Effector memory CD8-positive, alpha-beta T cell (primary cell): ENCODE measurements at regions not wholly inside any gene's neighbourhood (a gene's known extent, or its start where the extent isn't known, plus 50 kb on each side); places are given as distances from the start of the nearest gene placed in this dataset.

Experiments
- ATAC-seq: fragments of 150-1000 bp; cut with Tn5 transposase; replicated peaks from 2 replicates; pipeline ENCODE4 v1.10.0; 2021; ENCODE audit warnings: mild to moderate bottlenecking, moderate library complexity
- DNase-seq, 3 experiments: peaks; one replicate each; pipeline ENCODE4 v3.0.0; 2021
- H3K27ac Mint-ChIP-seq, 2 donors: one replicate each; pipeline ENCODE4 v1.8.0; 2022; ENCODE audit warnings: mild to moderate bottlenecking in 2 of 2, mixed read lengths in 2 of 2, moderate library complexity in 2 of 2
- H3K27me3 Mint-ChIP-seq, 2 donors: one replicate each; pipeline ENCODE4 v1.8.0; 2022; ENCODE audit warnings: mixed read lengths in 2 of 2
- H3K36me3 Mint-ChIP-seq: one replicate; pipeline ENCODE4 v1.8.0; 2022; ENCODE audit warnings: mild to moderate bottlenecking, moderate library complexity, mixed read lengths; ENCODE audit not compliant: insufficient read depth
- H3K4me1 Mint-ChIP-seq, 2 donors: one replicate each; pipeline ENCODE4 v1.8.0; 2022; ENCODE audit warnings: low read depth in 2 of 2, mixed read lengths in 2 of 2
- H3K4me3 Mint-ChIP-seq, 2 donors: one replicate each; pipeline ENCODE4 v1.8.0; 2022; ENCODE audit warnings: mild to moderate bottlenecking in 2 of 2, mixed read lengths in 2 of 2, moderate library complexity in 2 of 2
- H3K9me3 Mint-ChIP-seq, 2 donors: one replicate each; pipeline ENCODE4 v1.8.0; 2022; ENCODE audit warnings: mixed read lengths in 2 of 2

DNA sequence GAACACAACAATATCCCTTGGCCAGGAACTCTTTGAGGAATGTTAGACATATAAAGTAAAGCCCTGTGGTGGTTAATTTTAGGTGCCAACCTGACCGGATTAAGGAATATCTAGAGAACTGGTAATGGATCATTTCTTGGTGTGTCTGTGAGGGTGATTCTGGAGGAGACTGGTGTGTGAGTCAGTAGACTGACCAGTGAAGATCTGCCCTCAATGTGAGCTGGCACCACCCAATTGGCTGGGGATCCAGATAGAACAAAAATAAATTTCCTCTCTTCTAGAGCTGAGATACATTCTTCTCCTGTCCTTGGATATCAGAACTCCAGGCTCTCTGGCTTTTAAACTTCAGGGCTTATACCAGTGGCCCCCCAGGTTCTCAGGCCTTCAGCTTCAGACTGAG, 56.2 kb upstream of the TNPO1 start:
- Mint-ChIP-seq H3K36me3 (no peaks in the 10 kb centered on the region), H3K27me3 (peaks cover 30 to 71% of the 10 kb centered on the region in 2 donors), H3K9me3 (no peaks in the 10 kb centered on the region), H3K27ac (no peak overlapping the region), H3K4me1 (no peaks in the 10 kb centered on the region), H3K4me3 (no peak overlapping the region)
- ATAC-seq, result no peak
- no peak for DNase-seq

- Mint-ChIP-seq H3K9me3 (no peaks in the 10 kb centered on the region), H3K27ac (no peak overlapping the region), H3K4me1 (no peaks in the 10 kb centered on the region), H3K27me3 (peaks cover 11 to 19% of the 10 kb centered on the region in 2 donors), H3K4me3 (no peak overlapping the region), H3K36me3 (no peaks in the 10 kb centered on the region)
- ATAC-seq, result no peak
- DNase-seq, result no peak
Observed at GRCh38 chr5:72752909-72753308, 63.6 kb upstream of the TNPO1 start.

- Mint-ChIP-seq H3K27ac (no peak overlapping the region), H3K36me3 (no peaks in the 10 kb centered on the region), H3K4me1 (no peaks in the 10 kb centered on the region), H3K27me3 (peaks cover 0 to 19% of the 10 kb centered on the region in 2 donors), H3K9me3 (no peaks in the 10 kb centered on the region), H3K4me3 (no peak overlapping the region)
- ATAC-seq (no peak), DNase-seq (no peak)
Observed at GRCh38 chr5:72749362-72749997, 67.0 kb upstream of the TNPO1 start.

- no peak overlapping the region for H3K27ac Mint-ChIP-seq
- H3K4me1 Mint-ChIP-seq, result no peaks in the 10 kb centered on the region
- no peak overlapping the region for H3K4me3 Mint-ChIP-seq
- ATAC-seq, result no peak
- no peaks in the 10 kb centered on the region for H3K36me3 Mint-ChIP-seq
- no peak for DNase-seq
- H3K27me3 Mint-ChIP-seq, result peaks cover 13 to 28% of the 10 kb centered on the region in 2 donors
- H3K9me3 Mint-ChIP-seq, result no peaks in the 10 kb centered on the region
Observed at GRCh38 chr5:72747826-72748225, 68.6 kb upstream of the TNPO1 start.

DNA sequence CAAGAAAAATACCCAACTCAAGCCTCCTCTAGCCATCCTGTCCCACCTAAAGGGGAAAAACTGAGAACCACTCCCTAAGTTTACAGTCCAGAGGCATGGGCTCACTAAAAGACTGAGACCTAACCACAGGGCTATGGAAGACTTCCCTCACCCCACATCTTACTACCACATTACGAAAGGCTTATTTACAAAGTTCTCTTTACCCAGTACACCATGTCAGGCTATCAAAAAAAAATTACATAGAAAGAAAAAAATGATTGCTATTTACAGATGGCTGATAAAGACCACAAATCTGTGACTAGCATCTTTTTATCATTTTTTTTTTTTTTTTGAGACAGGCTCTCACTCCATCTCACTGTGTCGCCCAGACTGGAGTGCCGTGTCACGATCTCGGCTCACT, 69.7 kb upstream of the TNPO1 start:
- Mint-ChIP-seq H3K36me3 (no peaks in the 10 kb centered on the region), H3K27ac (no peak overlapping the region), H3K9me3 (no peaks in the 10 kb centered on the region), H3K4me3 (no peak overlapping the region), H3K27me3 (peaks cover 13 to 34% of the 10 kb centered on the region in 2 donors), H3K4me1 (no peaks in the 10 kb centered on the region)
- DNase-seq (no peak), ATAC-seq (no peak)

DNA sequence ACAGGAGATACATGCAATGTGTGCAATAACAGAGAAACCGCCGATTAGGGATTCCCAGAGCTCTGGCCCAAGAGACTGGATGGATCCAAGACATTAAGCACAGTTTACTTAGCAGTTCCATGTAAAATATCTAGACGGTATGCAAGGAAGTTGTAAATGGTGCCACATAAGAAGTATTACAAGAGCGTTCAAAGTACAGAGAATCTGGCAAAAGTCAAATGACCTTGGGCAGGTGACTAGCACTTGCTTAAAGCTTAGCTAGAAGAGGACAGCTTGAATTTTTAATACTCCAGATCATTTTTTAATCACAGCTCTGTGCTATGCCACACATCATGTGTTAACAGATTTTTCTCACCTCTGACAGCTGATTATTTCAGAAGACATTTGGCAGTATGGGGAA, 72.3 kb upstream of the TNPO1 start:
- no peaks in the 10 kb centered on the region for H3K9me3 Mint-ChIP-seq
- no peaks in the 10 kb centered on the region for H3K36me3 Mint-ChIP-seq
- peaks cover 13 to 28% of the 10 kb centered on the region in 2 donors for H3K27me3 Mint-ChIP-seq
- no peak overlapping the region for H3K4me3 Mint-ChIP-seq
- DNase-seq (no peak), ATAC-seq (no peak)
- H3K4me1 Mint-ChIP-seq, result no peaks in the 10 kb centered on the region
- H3K27ac Mint-ChIP-seq, result no peak overlapping the region

- H3K4me3 Mint-ChIP-seq, result no peak overlapping the region
- H3K27ac Mint-ChIP-seq, result no peak overlapping the region
- ATAC-seq (no peak), DNase-seq (no peak)
- H3K9me3 Mint-ChIP-seq, result no peaks in the 10 kb centered on the region
- peaks cover 22 to 33% of the 10 kb centered on the region in 2 donors for H3K27me3 Mint-ChIP-seq
- H3K36me3 Mint-ChIP-seq, result no peaks in the 10 kb centered on the region
- H3K4me1 Mint-ChIP-seq, result no peaks in the 10 kb centered on the region
Observed at GRCh38 chr5:72741805-72742204, 74.7 kb upstream of the TNPO1 start.

- ATAC-seq, result no peak
- H3K27me3 Mint-ChIP-seq, result peaks cover 26 to 37% of the 10 kb centered on the region in 2 donors
- no peaks in the 10 kb centered on the region for H3K36me3 Mint-ChIP-seq
- peaks cover 0 to under 1% of the 10 kb centered on the region in 2 donors for H3K9me3 Mint-ChIP-seq
- H3K27ac Mint-ChIP-seq, result no peak overlapping the region
- no peak overlapping the region for H3K4me3 Mint-ChIP-seq
- H3K4me1 Mint-ChIP-seq, result no peaks in the 10 kb centered on the region
- DNase-seq, result no peak
Observed at GRCh38 chr5:72733810-72734209, 82.7 kb upstream of the TNPO1 start.

DNA sequence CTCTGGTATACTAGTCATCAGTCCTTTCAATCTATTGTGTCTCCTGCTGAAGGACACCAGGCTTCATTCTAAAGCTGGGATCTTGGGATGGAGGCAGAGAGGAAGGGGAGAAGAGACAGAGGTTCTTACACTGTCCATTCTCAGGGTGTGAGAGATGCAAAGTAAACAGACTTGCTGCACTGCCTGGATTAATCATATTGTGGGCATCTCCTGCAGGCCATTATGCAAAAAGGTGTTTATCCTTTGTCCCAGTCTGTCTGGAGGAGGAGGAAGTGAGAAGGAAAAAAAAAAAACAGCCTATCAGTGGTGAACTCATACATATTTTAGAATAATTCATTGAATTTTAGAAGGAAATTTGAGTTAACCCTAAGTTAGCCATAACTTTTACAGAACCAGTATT, 92.9 kb upstream of the TNPO1 start:
- Mint-ChIP-seq H3K27ac (no peak overlapping the region), H3K36me3 (no peaks in the 10 kb centered on the region), H3K4me1 (no peaks in the 10 kb centered on the region), H3K4me3 (no peak overlapping the region), H3K27me3 (peaks cover 36 to 44% of the 10 kb centered on the region in 2 donors), H3K9me3 (no peaks in the 10 kb centered on the region)
- ATAC-seq (no peak), DNase-seq (no peak)

DNA sequence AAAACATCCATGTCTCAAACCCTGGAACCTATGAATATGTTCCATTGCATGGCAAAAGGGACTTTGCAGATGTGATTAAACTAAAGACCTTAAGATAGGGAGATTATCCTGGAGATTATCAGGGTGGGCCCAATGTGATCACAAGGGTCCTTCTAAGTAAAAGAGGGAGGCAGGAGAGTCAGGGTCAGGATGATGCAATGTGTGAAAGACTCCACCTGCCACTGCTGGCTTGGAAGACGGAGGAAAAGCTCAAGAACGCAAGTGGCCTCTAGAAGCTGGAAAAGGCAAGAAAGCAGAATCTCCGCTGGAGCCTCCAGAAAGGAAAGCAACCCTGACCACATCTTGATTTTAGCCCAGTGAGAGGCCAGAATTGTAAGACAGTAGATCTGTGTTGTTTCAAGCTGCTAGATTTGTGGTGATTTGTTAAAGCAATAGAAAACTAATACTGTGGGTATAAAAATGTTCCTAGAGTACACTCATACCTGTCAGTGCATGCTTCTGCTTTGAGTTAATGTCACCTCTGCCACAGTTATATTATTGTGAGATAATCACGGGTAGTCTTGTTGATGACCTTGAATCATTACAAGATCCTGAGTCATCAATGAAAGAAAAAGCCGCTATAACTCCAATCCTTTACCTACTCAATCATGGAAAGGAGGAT, 93.5 kb upstream of the TNPO1 start:
- Mint-ChIP-seq H3K27ac (no peak overlapping the region), H3K9me3 (no peaks in the 10 kb centered on the region), H3K4me3 (no peak overlapping the region), H3K36me3 (no peaks in the 10 kb centered on the region), H3K4me1 (no peaks in the 10 kb centered on the region), H3K27me3 (peaks cover 34 to 44% of the 10 kb centered on the region in 2 donors)
- ATAC-seq (no peak), DNase-seq (no peak)

DNA sequence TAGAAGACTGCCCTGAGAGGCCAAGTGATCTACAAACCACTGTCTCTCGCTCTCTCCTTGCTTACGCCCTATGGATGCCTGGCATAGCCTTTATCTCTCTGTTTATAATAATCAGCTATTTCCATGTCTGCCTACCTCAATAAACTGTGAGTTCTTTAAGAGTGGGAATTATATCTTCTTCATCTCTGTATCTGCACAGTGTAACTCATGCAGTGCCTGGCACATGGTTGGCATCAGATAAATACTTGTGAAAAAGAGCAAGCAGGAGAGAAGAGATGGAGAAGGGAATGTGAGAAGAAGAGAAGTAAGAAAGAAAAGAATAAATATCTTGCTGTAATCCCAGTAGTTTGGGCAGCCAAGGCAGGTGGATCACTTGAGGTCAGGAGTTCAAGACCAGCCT, 94.6 kb upstream of the TNPO1 start:
- H3K4me3 Mint-ChIP-seq, result no peak overlapping the region
- H3K9me3 Mint-ChIP-seq, result no peaks in the 10 kb centered on the region
- no peaks in the 10 kb centered on the region for H3K36me3 Mint-ChIP-seq
- H3K4me1 Mint-ChIP-seq, result no peaks in the 10 kb centered on the region
- H3K27ac Mint-ChIP-seq, result no peak overlapping the region
- peaks cover 34 to 35% of the 10 kb centered on the region in 2 donors for H3K27me3 Mint-ChIP-seq
- DNase-seq (no peak), ATAC-seq (no peak)

DNA sequence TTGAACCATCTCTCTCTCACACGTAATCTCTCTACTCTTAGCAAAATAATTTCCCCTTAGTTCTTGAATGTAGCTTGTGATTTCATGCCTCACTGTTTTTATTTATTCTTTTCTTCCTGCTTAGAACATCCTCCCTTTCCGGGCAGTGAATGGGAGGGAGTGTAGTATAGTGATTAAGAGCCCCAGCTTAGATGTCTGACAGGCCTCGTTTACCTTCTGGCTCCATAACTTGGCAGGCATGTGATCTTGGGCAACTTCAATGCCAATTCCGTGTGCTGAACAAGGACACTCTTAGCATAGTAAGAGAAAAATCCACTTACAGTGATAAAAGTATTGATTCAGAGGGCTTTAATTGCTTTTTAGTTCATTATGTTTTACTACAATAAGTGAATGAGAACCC, 96.3 kb upstream of the TNPO1 start:
- Mint-ChIP-seq H3K27ac (no peak overlapping the region), H3K36me3 (no peaks in the 10 kb centered on the region), H3K9me3 (no peaks in the 10 kb centered on the region), H3K4me3 (no peak overlapping the region), H3K4me1 (no peaks in the 10 kb centered on the region), H3K27me3 (peaks cover 27% of the 10 kb centered on the region in 2 donors)
- DNase-seq (no peak), ATAC-seq (no peak)

DNA sequence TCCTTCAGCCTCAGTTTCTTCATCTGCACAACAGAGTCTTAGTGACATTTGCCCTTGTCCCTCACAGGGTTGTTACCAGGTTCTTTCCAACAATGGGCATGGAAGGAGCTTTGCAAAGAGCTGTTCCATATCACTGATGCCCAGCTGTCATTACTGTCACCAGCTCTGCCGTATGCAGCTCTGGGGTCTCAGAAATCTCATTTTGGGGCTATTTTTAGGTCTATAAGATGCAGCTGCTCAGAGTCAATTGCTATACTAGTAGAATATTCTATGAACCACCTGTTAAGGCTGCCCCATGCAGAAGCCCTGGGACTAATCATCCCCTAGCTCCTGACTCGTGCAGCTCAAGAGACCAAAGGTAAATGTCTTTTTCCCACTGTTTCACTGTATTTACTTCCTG, 105.1 kb upstream of the TNPO1 start:
- Mint-ChIP-seq H3K4me1 (no peaks in the 10 kb centered on the region), H3K27ac (no peak overlapping the region), H3K9me3 (no peaks in the 10 kb centered on the region), H3K4me3 (no peak overlapping the region), H3K36me3 (no peaks in the 10 kb centered on the region), H3K27me3 (peaks cover 40 to 65% of the 10 kb centered on the region in 2 donors)
- DNase-seq (no peak), ATAC-seq (no peak)

- Mint-ChIP-seq H3K27me3 (peaks cover 45 to 66% of the 10 kb centered on the region in 2 donors), H3K27ac (no peak overlapping the region), H3K4me1 (no peaks in the 10 kb centered on the region), H3K9me3 (no peaks in the 10 kb centered on the region), H3K4me3 (no peak overlapping the region), H3K36me3 (no peaks in the 10 kb centered on the region)
- no peak for DNase-seq
- no peak for ATAC-seq
Observed at GRCh38 chr5:72709341-72709740, 107.1 kb upstream of the TNPO1 start.
